Thyroid gland (tissue), 4 donors: ENCODE measurements at regions not wholly inside any gene's neighbourhood (a gene's known extent, or its start where the extent isn't known, plus 50 kb on each side); places are given as distances from the start of the nearest gene placed in this dataset.

Experiments used
- DNase-seq, 2 donors: peaks; one replicate each; pipeline ENCODE4 v3.0.0-alpha.2; 2019
- H3K27ac ChIP-seq, 3 donors: fragments of 200-600 bp; sonication (generic); 1 replicate in 2 of 3; 2 replicates in 1 of 3; pipeline ENCODE4 v1.5.1; 2016 to 2019; ENCODE audit warnings: mild to moderate bottlenecking in 1 of 3, moderate library complexity in 1 of 3
- H3K27me3 ChIP-seq: fragments of 200-600 bp; sonication (generic); one replicate; pipeline ENCODE4 v1.5.1; 2019
- H3K36me3 ChIP-seq, 2 donors: fragments of 200-600 bp; sonication (generic); one replicate each; pipeline ENCODE4 v1.5.1; 2016 to 2019
- H3K4me1 ChIP-seq, 2 donors: fragments of 200-600 bp; sonication (generic); one replicate each; pipeline ENCODE4 v1.5.1; 2017 to 2019
- H3K4me3 ChIP-seq, 3 donors: fragments of 200-600 bp; sonication (generic); replicated peaks in 1 of 3; 1 replicate in 2 of 3; 2 replicates in 1 of 3; pipeline ENCODE4 v1.5.1; 2016; ENCODE audit warnings: mild to moderate bottlenecking in 1 of 3
- H3K9me3 ChIP-seq: fragments of 200-600 bp; sonication (generic); one replicate; pipeline ENCODE4 v1.5.1; 2017
- CTCF ChIP-seq, 6 experiments: fragments of 200-600 bp in 3 of 6; fragments of 450-650 bp in 3 of 6; sonication (generic) in 3 of 6; IDR thresholded peaks; one replicate each; pipeline ENCODE4 v1.5.1; 2016 to 2019; ENCODE audit warnings: antibody characterized with exemption in 6 of 6, mild to moderate bottlenecking in 2 of 6, inconsistent platforms in 1 of 6, moderate library complexity in 1 of 6
- POLR2A ChIP-seq, 2 donors: fragments of 450-650 bp; IDR thresholded peaks; one replicate each; pipeline ENCODE4 v1.6.1; 2017; ENCODE audit warnings: antibody characterized with exemption in 2 of 2, mild to moderate bottlenecking in 2 of 2, moderate library complexity in 1 of 2
- WGBS, 2 donors: methylation state at CpG; one replicate each; pipeline ENCODE4 v1.1.5; 2017; 5-methylcytosine and 5-hydroxymethylcytosine counted together
- intact Hi-C: fragments of 100-400 bp; cut with DNase I; formaldehyde crosslinking; loops from one replicate; pipeline ENCODE4 v1.15.1; 2023

- Histone ChIP-seq H3K4me1 (no peaks in the 10 kb centered on the region), H3K9me3 (no peaks in the 10 kb centered on the region), H3K36me3 (no peaks in the 10 kb centered on the region), H3K27me3 (no peaks in the 10 kb centered on the region), H3K27ac (no peak overlapping the region), H3K4me3 (no peak overlapping the region)
- WGBS, 2 donors = 77 to 80% methylated on average over 2 of the region's 2 CpGs
- intact Hi-C loops = no loop called here
- TF ChIP-seq CTCF (IDR thresholded peaks at IDR 0.05) (no peak), POLR2A (IDR thresholded peaks at IDR 0.05) (no peak)
- no peak for DNase-seq
Measured at GRCh38 chr10:7046615-7047014, 364.2 kb downstream of the SFMBT2 start.

GRCh38 chr10:7045891-7046599 is 364.8 kb downstream of the SFMBT2 start:
- Histone ChIP-seq H3K9me3 (no peaks in the 10 kb centered on the region), H3K27ac (no peak overlapping the region), H3K36me3 (no peaks in the 10 kb centered on the region), H3K4me1 (no peaks in the 10 kb centered on the region), H3K4me3 (no peak overlapping the region), H3K27me3 (no peaks in the 10 kb centered on the region)
- TF ChIP-seq POLR2A (IDR thresholded peaks at IDR 0.05) (no peak), CTCF (IDR thresholded peaks at IDR 0.05) (no peak)
- 53 to 58% methylated on average over 4 of the region's 4 CpGs for WGBS, 2 donors
- intact Hi-C loops = no loop called here
- no peak for DNase-seq

GRCh38 chr10:7043055-7043653 is 367.7 kb downstream of the SFMBT2 start:
- Histone ChIP-seq H3K36me3 (no peaks in the 10 kb centered on the region), H3K9me3 (no peaks in the 10 kb centered on the region), H3K27me3 (no peaks in the 10 kb centered on the region), H3K4me1 (no peaks in the 10 kb centered on the region), H3K4me3 (no peak overlapping the region), H3K27ac (no peak overlapping the region)
- WGBS, 2 donors = 53 to 74% methylated on average over 3 of the region's 3 CpGs
- intact Hi-C loops = no loop called here
- TF ChIP-seq POLR2A (IDR thresholded peaks at IDR 0.05) (no peak), CTCF (IDR thresholded peaks at IDR 0.05) (no peak)
- DNase-seq = peak in 1 of 2 donors; percentile 4

- no peaks in the 10 kb centered on the region for H3K27me3 ChIP-seq
- intact Hi-C loops = no loop called here
- no peak overlapping the region for H3K27ac ChIP-seq
- no peak overlapping the region for H3K4me3 ChIP-seq
- no peaks in the 10 kb centered on the region for H3K36me3 ChIP-seq
- no peak for DNase-seq
- no peak for TF ChIP-seq CTCF (IDR thresholded peaks at IDR 0.05)
- no peak for TF ChIP-seq POLR2A (IDR thresholded peaks at IDR 0.05)
- WGBS, 2 donors = 94 to 95% methylated on average over 6 of the region's 6 CpGs
- no peaks in the 10 kb centered on the region for H3K4me1 ChIP-seq
- H3K9me3 ChIP-seq = no peaks in the 10 kb centered on the region
Measured at GRCh38 chr10:7042419-7043054, 368.3 kb downstream of the SFMBT2 start.

- no peak overlapping the region for H3K4me3 ChIP-seq
- DNase-seq = no peak
- H3K27ac ChIP-seq = no peak overlapping the region
- H3K4me1 ChIP-seq = no peaks in the 10 kb centered on the region
- no peaks in the 10 kb centered on the region for H3K36me3 ChIP-seq
- no peaks in the 10 kb centered on the region for H3K27me3 ChIP-seq
- TF ChIP-seq POLR2A (IDR thresholded peaks at IDR 0.05) (no peak), CTCF (IDR thresholded peaks at IDR 0.05) (no peak)
- no peaks in the 10 kb centered on the region for H3K9me3 ChIP-seq
- intact Hi-C loops = no loop called here
- 90 to 96% methylated on average over 4 of the region's 4 CpGs for WGBS, 2 donors
Measured at GRCh38 chr10:7042000-7042399, 368.8 kb downstream of the SFMBT2 start.
